ENCODE measurements at regions not wholly inside any gene's neighbourhood (a gene's known extent, or its start where the extent isn't known, plus 50 kb on each side); places are given as distances from the start of the nearest gene placed in this dataset. TPM values are rescaled to one million over a fixed set of nuclear protein-coding genes. Genes with fewer than 3 reads are reported as not detected.

- intact Hi-C loops (cut with DNase I), result loop anchor here in 1 of 4 donors (10.0 kb wide), 1 partner anchor 445 kb away; the partner anchor contains the start of gene AGXT2
- H3K27ac ChIP-seq, result no peak overlapping the region
- WGBS, 3 donors, result 93 to 98% (median 94%) methylated on average over 4 of the region's 4 CpGs
- H3K9me3 ChIP-seq, result no peaks in the 10 kb centered on the region
- TF ChIP-seq POLR2A (IDR thresholded peaks at IDR 0.05) (no peak), EP300 (IDR thresholded peaks at IDR 0.05) (no peak)
- TF ChIP-seq, protein P1, sequence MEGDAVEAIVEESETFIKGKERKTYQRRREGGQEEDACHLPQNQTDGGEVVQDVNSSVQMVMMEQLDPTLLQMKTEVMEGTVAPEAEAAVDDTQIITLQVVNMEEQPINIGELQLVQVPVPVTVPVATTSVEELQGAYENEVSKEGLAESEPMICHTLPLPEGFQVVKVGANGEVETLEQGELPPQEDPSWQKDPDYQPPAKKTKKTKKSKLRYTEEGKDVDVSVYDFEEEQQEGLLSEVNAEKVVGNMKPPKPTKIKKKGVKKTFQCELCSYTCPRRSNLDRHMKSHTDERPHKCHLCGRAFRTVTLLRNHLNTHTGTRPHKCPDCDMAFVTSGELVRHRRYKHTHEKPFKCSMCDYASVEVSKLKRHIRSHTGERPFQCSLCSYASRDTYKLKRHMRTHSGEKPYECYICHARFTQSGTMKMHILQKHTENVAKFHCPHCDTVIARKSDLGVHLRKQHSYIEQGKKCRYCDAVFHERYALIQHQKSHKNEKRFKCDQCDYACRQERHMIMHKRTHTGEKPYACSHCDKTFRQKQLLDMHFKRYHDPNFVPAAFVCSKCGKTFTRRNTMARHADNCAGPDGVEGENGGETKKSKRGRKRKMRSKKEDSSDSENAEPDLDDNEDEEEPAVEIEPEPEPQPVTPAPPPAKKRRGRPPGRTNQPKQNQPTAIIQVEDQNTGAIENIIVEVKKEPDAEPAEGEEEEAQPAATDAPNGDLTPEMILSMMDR (IDR thresholded peaks at IDR 0.05), result no peak
- no peaks in the 10 kb centered on the region for H3K27me3 ChIP-seq
- H3K4me1 ChIP-seq (ENCODE audit: insufficient read depth), result no peaks in the 10 kb centered on the region
- no peak for DNase-seq
- no peaks in the 10 kb centered on the region for H3K36me3 ChIP-seq
- no peak overlapping the region for H3K4me3 ChIP-seq
Measured at GRCh38 chr5:34600118-34600493, 56.0 kb upstream of the RAI14 start.

DNA sequence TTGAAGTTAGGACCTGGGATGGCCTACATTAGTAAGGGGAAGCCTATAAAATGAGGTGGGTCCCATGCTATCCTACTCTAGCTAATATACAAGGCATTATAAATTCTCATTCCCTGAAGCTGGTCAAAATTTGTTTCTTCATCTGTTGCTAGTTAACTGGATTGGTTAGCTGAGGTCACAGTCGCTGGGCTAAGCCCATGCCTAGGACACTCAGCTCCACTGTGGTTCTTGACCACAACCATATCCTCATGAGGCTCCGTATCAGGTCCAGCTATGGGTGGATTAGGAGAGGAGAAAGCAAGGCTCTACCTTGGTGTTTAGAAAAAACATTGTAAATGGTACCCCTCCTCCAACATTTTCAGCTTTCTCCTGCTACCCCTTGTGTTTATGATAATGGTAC lies 52.8 kb upstream of the RAI14 start:
- Histone ChIP-seq H3K9me3 (no peaks in the 10 kb centered on the region), H3K36me3 (no peaks in the 10 kb centered on the region)
- intact Hi-C loops (cut with DNase I), result loop anchor here in 1 of 4 donors (10.0 kb wide), 1 partner anchor 441 kb away; the partner anchor contains the start of gene AGXT2

GRCh38 chr5:34604119-34604675 lies 51.9 kb upstream of the RAI14 start:
- 57 to 81% (median 67%) methylated on average over 1 of the region's 1 CpG for WGBS, 3 donors
- Histone ChIP-seq H3K27ac (no peak overlapping the region), H3K27me3 (no peaks in the 10 kb centered on the region), H3K4me1 (ENCODE audit: insufficient read depth) (no peaks in the 10 kb centered on the region), H3K4me3 (no peak overlapping the region), H3K9me3 (no peaks in the 10 kb centered on the region), H3K36me3 (no peaks in the 10 kb centered on the region)
- intact Hi-C loops (cut with DNase I), result loop anchor here in 1 of 4 donors (10.0 kb wide), 1 partner anchor 441 kb away; the partner anchor contains the start of gene AGXT2
- no peak for DNase-seq
- TF ChIP-seq EP300 (IDR thresholded peaks at IDR 0.05), result no peak

More for the DNA sequence above, 52.8 kb upstream of the RAI14 start:
- TF ChIP-seq POLR2A (IDR thresholded peaks at IDR 0.05) (no peak), EP300 (IDR thresholded peaks at IDR 0.05) (no peak)
- TF ChIP-seq, protein P1 (IDR thresholded peaks at IDR 0.05), result no peak
- H3K27ac ChIP-seq, result no peak overlapping the region
- no peaks in the 10 kb centered on the region for H3K4me1 ChIP-seq (ENCODE audit: insufficient read depth)
- no peak overlapping the region for H3K4me3 ChIP-seq
- H3K27me3 ChIP-seq, result no peaks in the 10 kb centered on the region
- 94 to 96% (median 96%) methylated on average over 2 of the region's 2 CpGs for WGBS, 3 donors
- no peak for DNase-seq

GRCh38 chr5:34606101-34606500 lies 50.0 kb upstream of the RAI14 start:
- no peak for DNase-seq
- WGBS, 3 donors, result 65 to 77% (median 74%) methylated on average over 4 of the region's 4 CpGs
- H3K36me3 ChIP-seq, result no peaks in the 10 kb centered on the region
- H3K4me3 ChIP-seq, result no peak overlapping the region
- intact Hi-C loops (cut with DNase I), result loop anchor here in 1 of 4 donors (10.0 kb wide), 1 partner anchor 439 kb away; the partner anchor contains the start of gene AGXT2
- no peaks in the 10 kb centered on the region for H3K27me3 ChIP-seq
- TF ChIP-seq, protein P1 (IDR thresholded peaks at IDR 0.05), result no peak
- no peak for TF ChIP-seq EP300 (IDR thresholded peaks at IDR 0.05)
- TF ChIP-seq POLR2A (IDR thresholded peaks at IDR 0.05), result no peak
- H3K9me3 ChIP-seq, result no peaks in the 10 kb centered on the region
- H3K4me1 ChIP-seq (ENCODE audit: insufficient read depth), result no peaks in the 10 kb centered on the region
- no peak overlapping the region for H3K27ac ChIP-seq

Small RNA genes in the stretch of these regions (small RNA-seq; reads per million reads assigned to genes)
- gene AC139792.3, result not detected

Data from ovary (tissue), 7 donors.